NCI-H1048 (cell line): ENCODE measurements at regions not wholly inside any gene's neighbourhood (a gene's known extent, or its start where the extent isn't known, plus 50 kb on each side); places are given as distances from the start of the nearest gene placed in this dataset.

Source experiments
- DNase-seq: peaks from one replicate; lab custom pipeline; 2025; lab: John Stamatoyannopoulos, UW

GRCh38 chr4:14878681-14879080, 123.6 kb upstream of the CPEB2 start:
- DNase-seq, result no peak

GRCh38 chr4:14879683-14880082, 122.6 kb upstream of the CPEB2 start:
- DNase-seq, result no peak

- no peak for DNase-seq
Measured at GRCh38 chr4:14880805-14881204, 121.5 kb upstream of the CPEB2 start.

GRCh38 chr4:14883166-14883565, 119.1 kb upstream of the CPEB2 start:
- DNase-seq, result no peak

- no peak for DNase-seq
Measured at GRCh38 chr4:14883661-14884060, 118.6 kb upstream of the CPEB2 start.

- no peak for DNase-seq
Measured at GRCh38 chr4:14887842-14888433, 114.3 kb upstream of the CPEB2 start.

GRCh38 chr4:14888790-14889572, 113.3 kb upstream of the CPEB2 start:
- no peak for DNase-seq

- no peak for DNase-seq
Measured at GRCh38 chr4:14892563-14892962, 109.7 kb upstream of the CPEB2 start.

GRCh38 chr4:14893713-14894112, 108.6 kb upstream of the CPEB2 start:
- no peak for DNase-seq

- no peak for DNase-seq
Measured at GRCh38 chr4:14894392-14895292, 107.6 kb upstream of the CPEB2 start.

- DNase-seq, result no peak
Measured at GRCh38 chr4:14896656-14897175, 105.6 kb upstream of the CPEB2 start.

GRCh38 chr4:14897217-14897616, 105.1 kb upstream of the CPEB2 start:
- DNase-seq, result no peak

GRCh38 chr4:14898989-14899388, 103.3 kb upstream of the CPEB2 start:
- no peak for DNase-seq

- DNase-seq, result no peak
Measured at GRCh38 chr4:14902342-14902741, 99.9 kb upstream of the CPEB2 start.

GRCh38 chr4:14903321-14903720, 99.0 kb upstream of the CPEB2 start:
- DNase-seq, result no peak

GRCh38 chr4:14906805-14907204, 95.5 kb upstream of the CPEB2 start:
- DNase-seq, result no peak

GRCh38 chr4:14908635-14909034, 93.6 kb upstream of the CPEB2 start:
- no peak for DNase-seq

- DNase-seq, result no peak
Measured at GRCh38 chr4:14910411-14910810, 91.9 kb upstream of the CPEB2 start.

- DNase-seq, result no peak
Measured at GRCh38 chr4:14912426-14912825, 89.9 kb upstream of the CPEB2 start.

GRCh38 chr4:14915018-14915417, 87.3 kb upstream of the CPEB2 start:
- DNase-seq, result no peak

GRCh38 chr4:14916554-14917297, 85.6 kb upstream of the CPEB2 start:
- DNase-seq, result no peak

- DNase-seq, result no peak
Measured at GRCh38 chr4:14917298-14917633, 85.0 kb upstream of the CPEB2 start.
